GM12878 (cell line): ENCODE measurements at regions not wholly inside any gene's neighbourhood (a gene's known extent, or its start where the extent isn't known, plus 50 kb on each side); places are given as distances from the start of the nearest gene placed in this dataset.

Source experiments
- CBX5 ChIP-seq: sonication (generic); IDR thresholded peaks from 2 replicates; pipeline ENCODE4 v1.6.1; 2016; ENCODE audit warnings: low read depth, moderate library complexity, mild to moderate bottlenecking, inconsistent platforms
- CEBPZ ChIP-seq: fragments of 150-350 bp; IDR thresholded peaks from 2 replicates; pipeline ENCODE4 v1.6.1; 2016; ENCODE audit warnings: low read depth, low read length
- E4F1 ChIP-seq: fragments of 450-650 bp; IDR thresholded peaks from 2 replicates; pipeline ENCODE4 v1.6.1; 2018; ENCODE audit warnings: borderline replicate concordance, mild to moderate bottlenecking; ENCODE audit not compliant: partially characterized antibody
- EGR1 ChIP-seq, 2 experiments: IDR thresholded peaks; 1 replicate in 1 of 2; 2 replicates in 1 of 2; pipeline ENCODE4 v1.6.1; 2011 to 2012; ENCODE audit warnings: low read depth in 2 of 2, low read length in 2 of 2, borderline replicate concordance in 1 of 2, mild to moderate bottlenecking in 1 of 2, moderate library complexity in 1 of 2
- GABPA ChIP-seq: IDR thresholded peaks from 2 replicates; pipeline ENCODE4 v1.6.1; 2014; ENCODE audit warnings: antibody characterized with exemption, low read depth, mild to moderate bottlenecking, inconsistent platforms
- GATAD2B ChIP-seq: fragments of 450-650 bp; conservative IDR thresholded peaks from 2 replicates; pipeline ENCODE4 v1.6.1; 2017; ENCODE audit warnings: low read depth, mild to moderate bottlenecking, moderate library complexity
- JUND ChIP-seq: IDR thresholded peaks from 2 replicates; pipeline ENCODE4 v1.6.1; 2012; ENCODE audit warnings: low read depth, mild to moderate bottlenecking, low read length, improper control_type of control experiment, moderate library complexity
- MXI1 ChIP-seq: fragments of 150-350 bp; IDR thresholded peaks from 2 replicates; pipeline ENCODE4 v1.6.1; 2011; ENCODE audit warnings: low read depth, mild to moderate bottlenecking, inconsistent platforms, low read length, improper control_type of control experiment
- PKNOX1 ChIP-seq: fragments of 450-650 bp; IDR thresholded peaks from 2 replicates; pipeline ENCODE4 v1.6.1; 2016; ENCODE audit warnings: mild to moderate bottlenecking
- RFX5 ChIP-seq: IDR thresholded peaks from 2 replicates; pipeline ENCODE4 v1.6.1; 2011; ENCODE audit warnings: low read depth, low read length, improper control_type of control experiment
- ZNF207 ChIP-seq: fragments of 450-650 bp; IDR thresholded peaks from 2 replicates; pipeline ENCODE4 v1.6.1; 2014; ENCODE audit warnings: antibody characterized with exemption, mild to moderate bottlenecking, borderline replicate concordance
- ZNF24 ChIP-seq: fragments of 450-650 bp; IDR thresholded peaks from 2 replicates; pipeline ENCODE4 v1.6.1; 2017; ENCODE audit warnings: antibody characterized with exemption, mild to moderate bottlenecking
- TF ChIP-seq, protein P1 (sequence below): IDR thresholded peaks from 2 replicates; pipeline ENCODE4 v1.6.1; 2012; ENCODE audit warnings: low read length, inconsistent platforms
- TF ChIP-seq, protein P2 (sequence below): fragments of 450-650 bp; formaldehyde crosslinking; IDR thresholded peaks from 2 replicates; pipeline ENCODE4 v1.4.0; 2022; ENCODE audit warnings: mild to moderate bottlenecking, moderate library complexity
- TF ChIP-seq, protein P3 (sequence below): fragments of 450-650 bp; formaldehyde crosslinking; IDR thresholded peaks from 2 replicates; pipeline ENCODE4 v1.5.0; 2022; ENCODE audit warnings: mild to moderate bottlenecking, missing genetic modification characterization

DNA sequence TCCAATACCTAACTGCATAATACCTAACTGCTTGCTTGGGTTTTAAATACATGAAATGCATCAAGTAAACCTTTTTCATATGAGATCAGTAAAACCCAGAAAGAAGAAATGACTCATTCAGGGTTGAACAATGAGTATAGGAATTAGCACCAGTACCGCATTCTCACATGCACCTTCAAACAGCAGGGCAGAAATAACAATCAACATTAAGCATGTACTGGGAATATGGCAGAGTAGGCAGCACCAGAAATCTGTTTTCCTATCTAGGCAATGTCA lies 850.3 kb upstream of the SORCS1 start (continued):
- TF ChIP-seq, protein P1, sequence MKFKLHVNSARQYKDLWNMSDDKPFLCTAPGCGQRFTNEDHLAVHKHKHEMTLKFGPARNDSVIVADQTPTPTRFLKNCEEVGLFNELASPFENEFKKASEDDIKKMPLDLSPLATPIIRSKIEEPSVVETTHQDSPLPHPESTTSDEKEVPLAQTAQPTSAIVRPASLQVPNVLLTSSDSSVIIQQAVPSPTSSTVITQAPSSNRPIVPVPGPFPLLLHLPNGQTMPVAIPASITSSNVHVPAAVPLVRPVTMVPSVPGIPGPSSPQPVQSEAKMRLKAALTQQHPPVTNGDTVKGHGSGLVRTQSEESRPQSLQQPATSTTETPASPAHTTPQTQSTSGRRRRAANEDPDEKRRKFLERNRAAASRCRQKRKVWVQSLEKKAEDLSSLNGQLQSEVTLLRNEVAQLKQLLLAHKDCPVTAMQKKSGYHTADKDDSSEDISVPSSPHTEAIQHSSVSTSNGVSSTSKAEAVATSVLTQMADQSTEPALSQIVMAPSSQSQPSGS, result peak; percentile 76
- TF ChIP-seq GABPA (peak; percentile 60; the same call in 1 of the 2 replicates), PKNOX1 (no peak), GATAD2B (no peak), JUND (peak; percentile 88; the same call in 1 of the 2 replicates), RFX5 (no peak), CBX5 (no peak), ZNF24 (peak; percentile 97), EGR1 (IDR thresholded peaks at IDR 0.05; ENCODE audit: borderline replicate concordance in 1 of 2, low read depth in 2 of 2, low read length in 2 of 2) (no peak), MXI1 (0 out of 2 replicates have a peak, but pooled peaks have one; percentile 32), ZNF207 (no peak), E4F1 (no peak), CEBPZ (no peak)
- TF ChIP-seq, protein P2, sequence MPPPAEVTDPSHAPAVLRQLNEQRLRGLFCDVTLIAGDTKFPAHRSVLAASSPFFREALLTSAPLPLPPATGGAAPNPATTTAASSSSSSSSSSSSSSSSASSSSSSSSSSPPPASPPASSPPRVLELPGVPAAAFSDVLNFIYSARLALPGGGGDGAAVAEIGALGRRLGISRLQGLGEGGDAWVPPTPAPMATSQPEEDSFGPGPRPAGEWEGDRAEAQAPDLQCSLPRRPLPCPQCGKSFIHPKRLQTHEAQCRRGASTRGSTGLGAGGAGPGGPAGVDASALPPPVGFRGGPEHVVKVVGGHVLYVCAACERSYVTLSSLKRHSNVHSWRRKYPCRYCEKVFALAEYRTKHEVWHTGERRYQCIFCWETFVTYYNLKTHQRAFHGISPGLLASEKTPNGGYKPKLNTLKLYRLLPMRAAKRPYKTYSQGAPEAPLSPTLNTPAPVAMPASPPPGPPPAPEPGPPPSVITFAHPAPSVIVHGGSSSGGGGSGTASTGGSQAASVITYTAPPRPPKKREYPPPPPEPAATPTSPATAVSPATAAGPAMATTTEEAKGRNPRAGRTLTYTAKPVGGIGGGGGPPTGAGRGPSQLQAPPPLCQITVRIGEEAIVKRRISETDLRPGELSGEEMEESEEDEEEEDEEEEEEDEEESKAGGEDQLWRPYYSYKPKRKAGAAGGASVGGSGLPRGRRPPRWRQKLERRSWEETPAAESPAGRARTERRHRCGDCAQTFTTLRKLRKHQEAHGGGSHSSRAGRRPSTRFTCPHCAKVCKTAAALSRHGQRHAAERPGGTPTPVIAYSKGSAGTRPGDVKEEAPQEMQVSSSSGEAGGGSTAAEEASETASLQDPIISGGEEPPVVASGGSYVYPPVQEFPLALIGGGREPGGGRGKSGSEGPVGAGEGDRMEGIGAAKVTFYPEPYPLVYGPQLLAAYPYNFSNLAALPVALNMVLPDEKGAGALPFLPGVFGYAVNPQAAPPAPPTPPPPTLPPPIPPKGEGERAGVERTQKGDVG (CRISPR knock-in tag), result no peak
- TF ChIP-seq, protein P3, sequence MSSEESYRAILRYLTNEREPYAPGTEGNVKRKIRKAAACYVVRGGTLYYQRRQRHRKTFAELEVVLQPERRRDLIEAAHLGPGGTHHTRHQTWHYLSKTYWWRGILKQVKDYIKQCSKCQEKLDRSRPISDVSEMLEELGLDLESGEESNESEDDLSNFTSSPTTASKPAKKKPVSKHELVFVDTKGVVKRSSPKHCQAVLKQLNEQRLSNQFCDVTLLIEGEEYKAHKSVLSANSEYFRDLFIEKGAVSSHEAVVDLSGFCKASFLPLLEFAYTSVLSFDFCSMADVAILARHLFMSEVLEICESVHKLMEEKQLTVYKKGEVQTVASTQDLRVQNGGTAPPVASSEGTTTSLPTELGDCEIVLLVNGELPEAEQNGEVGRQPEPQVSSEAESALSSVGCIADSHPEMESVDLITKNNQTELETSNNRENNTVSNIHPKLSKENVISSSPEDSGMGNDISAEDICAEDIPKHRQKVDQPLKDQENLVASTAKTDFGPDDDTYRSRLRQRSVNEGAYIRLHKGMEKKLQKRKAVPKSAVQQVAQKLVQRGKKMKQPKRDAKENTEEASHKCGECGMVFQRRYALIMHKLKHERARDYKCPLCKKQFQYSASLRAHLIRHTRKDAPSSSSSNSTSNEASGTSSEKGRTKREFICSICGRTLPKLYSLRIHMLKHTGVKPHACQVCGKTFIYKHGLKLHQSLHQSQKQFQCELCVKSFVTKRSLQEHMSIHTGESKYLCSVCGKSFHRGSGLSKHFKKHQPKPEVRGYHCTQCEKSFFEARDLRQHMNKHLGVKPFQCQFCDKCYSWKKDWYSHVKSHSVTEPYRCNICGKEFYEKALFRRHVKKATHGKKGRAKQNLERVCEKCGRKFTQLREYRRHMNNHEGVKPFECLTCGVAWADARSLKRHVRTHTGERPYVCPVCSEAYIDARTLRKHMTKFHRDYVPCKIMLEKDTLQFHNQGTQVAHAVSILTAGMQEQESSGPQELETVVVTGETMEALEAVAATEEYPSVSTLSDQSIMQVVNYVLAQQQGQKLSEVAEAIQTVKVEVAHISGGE (CRISPR knock-in tag), result no peak
